T-helper 1 cell treated with Interleukin-12 subunit alpha and Interleukin-12 subunit beta and Interleukin-4 antibody, amounts not matched to agents 30 ng/mL and 1 ng/mL, for 36 hours (primary cell): ENCODE measurements at regions not wholly inside any gene's neighbourhood (a gene's known extent, or its start where the extent isn't known, plus 50 kb on each side); places are given as distances from the start of the nearest gene placed in this dataset.

Experiments
- intact Hi-C: fragments of 100-400 bp; cut with micrococcal nuclease; formaldehyde crosslinking; loops from one replicate; pipeline ENCODE4 v1.15.1; 2024

DNA sequence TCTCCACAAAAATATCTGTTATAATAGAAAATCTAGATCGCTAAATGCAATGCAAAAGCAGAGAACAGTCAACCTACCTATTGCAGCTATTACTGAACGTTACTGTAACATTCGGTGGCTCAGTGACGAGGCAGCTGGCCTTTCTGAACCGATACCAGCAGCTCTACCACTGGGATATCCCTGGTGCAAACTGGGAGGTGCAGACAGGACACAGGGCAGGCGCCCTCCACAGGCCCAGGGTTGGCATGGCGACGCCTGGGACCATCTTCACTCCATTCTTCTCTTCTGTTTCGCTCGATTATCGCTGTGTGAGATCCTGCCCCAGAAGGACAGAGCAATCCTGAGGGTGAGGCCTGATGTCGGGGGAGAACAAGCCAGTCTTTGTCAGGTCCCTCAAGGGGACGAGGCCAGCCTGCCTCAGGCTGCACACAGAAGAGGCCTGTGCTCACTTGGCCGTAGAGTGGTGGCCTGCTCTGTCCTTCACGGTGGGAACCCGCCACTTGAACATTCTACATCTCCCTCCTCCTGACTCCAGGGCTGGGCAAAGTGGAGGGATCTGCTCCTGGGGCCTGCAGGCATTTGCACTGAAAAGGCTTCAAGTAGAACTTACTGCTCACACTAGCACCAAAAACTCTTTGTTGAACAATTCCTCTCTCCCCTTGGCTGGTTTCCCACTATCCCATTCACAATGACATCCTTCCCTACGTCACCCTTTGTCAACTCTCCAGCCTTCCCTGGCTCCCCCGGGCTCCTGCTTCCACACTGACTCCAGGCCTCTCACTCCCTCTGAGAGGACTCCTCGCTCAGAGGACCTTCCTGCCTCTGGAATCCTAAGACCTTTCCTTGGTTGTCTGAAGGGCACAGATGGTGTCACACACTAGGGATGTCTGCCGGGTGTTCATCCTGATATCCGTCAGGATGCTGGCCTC lies 49.7 kb downstream of the CYRIA start:
- intact Hi-C loops, result no loop called here

DNA sequence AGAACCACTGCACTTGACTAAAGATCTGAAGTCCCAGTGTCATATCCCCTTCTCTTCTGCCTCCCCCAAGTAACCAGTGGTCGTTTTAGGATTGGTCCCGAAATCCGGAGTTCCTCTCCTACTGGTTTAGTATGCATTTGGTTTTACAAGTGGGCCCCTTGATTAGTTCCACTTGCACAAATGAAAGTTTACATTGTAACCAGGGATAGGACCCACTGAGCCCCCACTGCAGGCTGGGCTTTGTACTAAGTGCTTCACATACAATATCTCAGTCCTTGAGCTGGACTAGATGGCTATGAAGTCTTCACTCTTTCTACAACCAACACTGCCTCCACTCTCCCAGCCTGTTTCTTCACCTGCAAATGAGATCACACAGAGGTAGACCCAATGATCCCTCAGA lies 50.4 kb downstream of the CYRIA start:
- intact Hi-C loops, result no loop called here

DNA sequence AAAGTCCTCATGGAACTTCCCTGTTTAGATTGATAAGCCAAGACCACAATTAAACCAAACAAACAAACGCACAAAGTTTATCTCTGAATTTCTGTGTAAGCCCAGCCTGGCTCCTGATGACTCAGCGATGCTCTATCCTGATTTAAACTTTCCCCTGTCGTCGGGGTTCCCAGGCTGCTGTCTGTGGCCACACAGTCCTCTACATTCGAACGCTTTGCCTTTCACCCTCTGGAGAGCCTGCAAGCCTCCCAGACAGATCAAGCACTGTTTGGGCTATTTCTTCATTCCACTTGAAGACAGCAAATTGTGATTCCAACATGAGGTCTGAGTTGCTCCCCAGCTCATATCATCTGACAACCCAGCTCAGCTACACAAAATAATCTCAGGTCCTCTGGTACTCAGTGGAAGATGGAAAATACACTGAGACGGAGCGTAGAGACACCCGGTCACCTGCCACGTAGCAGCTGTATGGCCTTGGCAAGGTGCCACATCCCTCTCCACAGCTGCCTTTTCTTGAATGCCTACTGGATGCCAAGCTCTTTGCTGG lies 51.2 kb downstream of the CYRIA start:
- intact Hi-C loops, result no loop called here

DNA sequence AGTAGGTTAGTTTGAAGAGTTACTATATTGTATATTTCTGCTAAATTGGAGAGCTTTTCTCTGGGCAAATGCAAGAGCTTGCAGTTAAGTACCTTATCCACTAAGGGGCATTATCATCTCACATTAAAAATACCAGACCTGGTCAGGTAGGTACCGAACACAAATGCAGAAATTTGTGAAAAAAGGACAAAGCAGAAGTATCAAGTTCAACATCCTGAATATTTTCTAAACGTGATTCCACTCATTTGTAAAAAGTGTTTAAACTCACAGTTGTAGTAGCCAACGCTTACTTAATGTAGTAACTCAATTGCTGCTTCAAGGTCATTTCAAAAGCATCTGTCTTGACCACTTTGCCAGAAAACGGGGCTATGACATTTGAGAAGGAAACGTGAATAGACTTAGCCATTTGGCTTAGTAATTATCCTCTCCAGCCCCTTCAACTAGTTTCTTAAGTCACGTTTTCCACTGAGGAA lies 52.1 kb downstream of the CYRIA start:
- intact Hi-C loops, result loop anchor here (1.0 kb wide), 1 partner anchor 144 kb away; no protein-coding TSS in a partner anchor

DNA sequence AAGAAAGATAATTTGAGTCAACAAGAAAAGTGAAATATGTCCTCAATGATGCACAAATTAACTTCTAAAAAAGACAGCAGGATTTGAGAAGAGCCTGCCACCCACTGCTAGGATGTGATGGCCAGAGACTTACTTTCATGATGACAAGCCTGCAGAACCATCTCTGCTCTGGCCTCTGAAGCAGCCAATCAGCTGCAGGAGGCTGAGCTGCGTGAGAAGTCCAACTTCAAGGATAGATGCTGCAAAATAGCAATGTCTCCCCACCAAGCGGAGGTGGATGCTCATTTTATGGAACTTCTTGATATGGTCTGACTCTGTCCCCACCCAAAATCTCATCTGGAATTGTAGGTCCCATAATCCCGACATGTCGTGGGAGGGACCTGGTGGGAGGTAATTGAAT lies 53.1 kb downstream of the CYRIA start:
- intact Hi-C loops, result no loop called here

DNA sequence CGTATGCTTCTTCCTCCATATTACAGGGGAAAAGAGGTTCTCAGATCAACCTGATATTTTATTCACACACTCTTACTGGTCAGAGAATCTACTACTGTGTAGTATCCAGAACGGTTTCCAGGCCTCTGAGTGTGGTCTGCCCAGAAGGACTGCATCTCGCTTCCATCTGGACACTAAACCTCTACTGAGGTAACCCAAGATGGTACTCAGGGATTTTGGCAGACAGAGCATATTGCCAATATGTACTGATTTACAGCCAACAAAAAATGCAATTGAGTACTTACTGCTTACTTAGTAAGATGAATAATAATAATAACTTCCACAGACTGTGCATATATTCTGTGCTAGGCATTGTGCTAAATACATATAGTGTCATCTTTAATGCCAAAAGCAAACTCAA lies 55.8 kb downstream of the CYRIA start:
- intact Hi-C loops, result loop anchor here (1.0 to 2.0 kb wide), 8 partner anchors 56 to 1143 kb away; partner anchors contain the start of gene SMC6

DNA sequence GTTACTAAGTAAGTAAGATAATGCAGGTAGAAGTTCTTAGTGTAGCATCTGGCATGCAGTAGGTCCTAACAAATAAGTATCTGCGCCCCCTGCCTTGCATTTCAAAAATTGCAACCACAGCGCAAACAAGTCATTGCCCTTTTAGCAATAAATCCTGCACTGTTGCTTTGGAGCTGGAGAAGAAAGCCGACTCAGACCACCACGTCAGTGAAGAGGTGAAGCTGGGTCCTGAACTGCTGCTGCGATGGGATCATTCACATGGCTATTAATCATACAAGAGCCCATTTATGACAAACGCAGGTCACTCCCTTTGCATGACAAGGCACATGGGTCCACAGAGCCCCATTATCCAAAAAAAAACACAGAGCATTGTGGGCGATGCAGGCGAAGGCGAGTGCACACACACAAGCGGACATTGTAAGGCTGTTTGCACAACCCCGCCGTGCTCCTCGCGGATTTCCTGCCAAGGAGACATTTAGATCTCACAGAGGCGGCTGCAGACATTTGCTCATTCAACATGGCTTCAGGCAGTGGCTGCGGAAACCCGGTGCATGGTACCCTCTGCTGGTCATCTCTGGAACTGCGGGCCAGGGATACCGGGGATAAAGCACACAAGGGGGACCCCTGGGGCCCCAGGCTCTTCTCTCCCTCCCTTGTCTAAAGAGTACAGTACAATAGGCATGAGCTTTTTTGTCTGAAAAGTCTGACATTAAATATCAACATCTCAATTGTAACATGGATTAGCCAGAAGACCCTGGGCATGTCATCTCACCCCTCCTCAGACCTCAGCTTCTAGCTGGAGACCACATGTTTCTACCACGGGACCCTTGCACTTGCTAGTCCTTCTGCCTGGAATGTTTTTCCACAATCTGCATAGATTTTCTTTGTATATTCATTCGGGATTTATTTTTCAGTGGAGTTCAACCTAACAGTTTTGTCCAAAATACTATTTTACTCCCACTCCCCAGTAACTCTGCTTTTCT lies 56.7 kb downstream of the CYRIA start:
- intact Hi-C loops, result loop anchor here (1.0 to 2.0 kb wide), 8 partner anchors 56 to 1144 kb away; partner anchors contain the start of gene SMC6

DNA sequence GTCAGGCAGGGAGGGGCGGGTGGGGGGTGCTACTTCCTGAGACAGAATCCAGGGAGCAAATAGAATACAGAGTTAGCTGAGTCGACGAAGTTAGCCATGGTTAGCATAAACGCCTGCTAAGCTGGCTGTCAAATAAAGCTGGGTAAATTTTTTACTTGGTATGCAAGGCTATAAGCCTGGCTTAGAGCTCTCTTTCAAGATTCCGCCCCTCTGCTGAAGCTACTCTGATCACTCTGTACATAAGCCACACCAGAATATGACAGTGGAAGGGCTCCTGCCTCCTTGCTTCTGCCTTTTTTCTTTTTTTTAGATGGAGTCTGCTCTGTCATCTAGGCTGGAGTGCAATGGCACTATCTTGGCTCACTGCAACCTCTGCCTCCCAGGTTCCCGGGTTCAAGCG lies 58.3 kb downstream of the CYRIA start:
- intact Hi-C loops, result no loop called here

DNA sequence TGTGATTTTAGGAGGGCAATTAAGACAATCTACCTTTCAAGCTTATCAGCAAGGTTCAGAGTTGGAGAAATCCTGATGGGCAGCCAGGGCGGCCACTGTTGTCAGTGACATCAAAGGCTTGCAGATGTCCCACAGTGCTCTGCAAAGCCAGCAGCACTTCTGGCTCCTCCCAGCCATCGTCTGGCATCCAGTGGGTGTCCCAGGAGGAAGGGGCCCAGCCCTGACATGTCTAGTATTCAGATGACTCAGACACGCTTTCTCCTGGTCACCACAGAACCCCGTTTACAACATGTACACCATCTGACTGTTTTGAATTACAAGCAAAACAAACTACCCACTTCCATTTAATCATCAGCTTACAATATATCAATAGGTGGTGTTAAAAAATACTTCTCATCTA lies 61.4 kb downstream of the CYRIA start:
- intact Hi-C loops, result no loop called here

DNA sequence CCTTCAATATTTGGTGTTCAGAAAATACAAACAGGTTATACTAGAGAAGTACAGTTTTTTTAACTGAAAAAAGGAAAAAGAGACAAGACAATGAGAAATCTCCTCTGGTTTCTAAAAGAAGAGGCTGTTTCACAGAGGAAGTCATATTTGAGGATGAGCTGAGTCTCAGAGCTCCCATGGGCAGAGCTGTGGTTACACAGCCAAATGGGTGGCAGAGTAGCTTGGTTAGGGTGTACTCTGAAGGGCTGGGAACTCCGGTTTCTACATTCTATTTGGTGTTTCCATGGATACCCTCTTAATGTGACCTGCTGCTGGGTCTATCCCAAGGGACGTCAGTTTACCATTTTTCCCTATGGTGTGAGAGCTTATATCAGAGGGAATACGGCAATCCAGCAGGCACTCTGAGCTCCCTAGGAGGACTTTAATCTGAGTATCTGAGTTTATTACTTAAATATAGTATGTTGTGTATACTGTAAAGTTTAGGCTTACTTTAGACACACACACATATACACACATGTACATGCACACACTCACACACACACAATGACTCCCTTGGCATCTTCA lies 74.2 kb downstream of the CYRIA start:
- intact Hi-C loops, result no loop called here

DNA sequence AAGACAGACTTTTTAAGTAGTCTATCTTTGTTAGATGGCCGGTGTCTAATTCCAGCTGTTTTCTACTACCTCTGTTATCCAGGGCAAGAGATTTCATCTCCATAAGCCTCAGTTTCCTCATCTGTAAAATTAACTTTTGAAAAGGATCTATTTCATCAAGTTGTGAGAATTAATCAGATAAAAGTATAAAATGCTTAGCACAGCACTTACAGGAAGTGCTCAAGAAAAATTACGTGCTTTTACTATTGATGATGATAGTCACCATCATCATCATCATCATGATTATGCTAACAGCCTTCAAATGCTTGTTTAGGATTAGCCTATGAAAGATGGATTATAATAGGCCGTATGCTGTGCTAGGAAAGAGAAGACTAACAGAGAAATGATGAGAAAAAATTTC lies 76.2 kb downstream of the CYRIA start:
- intact Hi-C loops, result no loop called here

DNA sequence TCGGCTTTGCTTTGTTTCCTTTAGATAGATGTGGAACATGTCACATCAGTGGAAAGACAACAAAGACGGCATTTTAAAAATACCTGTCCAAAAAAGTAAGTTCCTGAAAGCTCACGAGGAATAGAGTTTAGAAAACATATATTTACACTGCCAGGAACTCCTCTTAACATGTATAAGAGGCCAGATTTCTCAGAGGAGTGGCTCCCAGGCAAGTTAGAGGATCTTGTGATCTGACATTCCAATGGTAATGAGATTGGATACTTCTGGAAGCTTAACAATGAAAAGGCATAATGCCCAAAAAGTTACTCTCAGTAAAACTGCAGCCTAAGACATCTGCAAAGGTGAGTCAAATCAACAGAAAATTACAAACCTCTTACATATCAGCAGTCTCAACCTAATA lies 77.1 kb downstream of the CYRIA start:
- intact Hi-C loops, result no loop called here

DNA sequence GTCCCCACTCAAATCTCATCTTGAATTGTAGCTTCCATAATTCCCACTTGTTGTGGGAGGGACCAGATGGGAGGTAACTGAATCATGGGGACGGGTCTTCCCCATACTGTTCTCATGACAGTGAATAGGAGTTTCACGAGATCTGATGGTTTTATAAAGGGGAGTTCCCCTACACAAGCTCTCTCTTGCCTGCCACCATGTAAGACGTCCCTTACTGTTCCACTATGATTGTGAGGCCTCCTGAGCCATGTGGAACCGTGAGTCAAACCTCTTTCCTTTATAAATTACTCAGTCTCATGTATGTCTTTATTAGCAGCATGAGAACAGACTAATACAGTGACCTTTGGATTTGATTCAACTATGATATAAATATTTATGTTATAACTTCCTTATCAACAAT lies 78.0 kb downstream of the CYRIA start:
- intact Hi-C loops, result no loop called here

DNA sequence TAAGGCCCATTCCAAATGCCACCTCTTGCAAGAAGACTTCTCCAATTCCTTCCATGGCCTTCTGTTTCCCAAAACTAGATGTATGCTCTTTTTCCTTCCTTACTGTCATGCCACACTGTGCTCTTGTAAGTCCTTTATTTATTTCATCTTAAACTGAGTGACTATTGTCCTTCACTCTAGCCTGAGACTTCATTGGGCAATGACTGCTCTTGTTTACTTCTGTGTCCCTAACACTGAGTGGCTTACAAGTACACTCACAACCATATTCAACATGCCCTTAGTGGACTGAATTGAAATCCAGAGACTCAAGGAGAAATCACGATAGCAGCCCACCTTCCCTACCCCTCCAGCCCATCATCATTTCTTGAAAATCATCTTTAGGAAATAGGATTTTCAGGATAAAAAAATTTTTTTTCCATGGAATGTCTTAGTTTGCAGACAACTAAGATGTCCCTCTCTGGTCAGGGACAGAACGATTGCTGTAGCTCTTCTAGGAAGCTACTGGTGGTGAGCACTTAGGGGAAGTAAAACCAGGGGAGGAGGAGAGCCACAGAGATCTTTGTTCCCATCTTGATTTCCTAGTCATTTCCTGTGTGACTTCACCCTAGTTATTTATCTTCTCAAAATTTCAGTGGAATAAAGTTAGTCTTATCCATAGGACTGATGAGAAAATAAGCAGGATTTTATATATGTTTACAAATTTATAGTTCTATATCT lies 80.7 kb downstream of the CYRIA start:
- intact Hi-C loops, result no loop called here

DNA sequence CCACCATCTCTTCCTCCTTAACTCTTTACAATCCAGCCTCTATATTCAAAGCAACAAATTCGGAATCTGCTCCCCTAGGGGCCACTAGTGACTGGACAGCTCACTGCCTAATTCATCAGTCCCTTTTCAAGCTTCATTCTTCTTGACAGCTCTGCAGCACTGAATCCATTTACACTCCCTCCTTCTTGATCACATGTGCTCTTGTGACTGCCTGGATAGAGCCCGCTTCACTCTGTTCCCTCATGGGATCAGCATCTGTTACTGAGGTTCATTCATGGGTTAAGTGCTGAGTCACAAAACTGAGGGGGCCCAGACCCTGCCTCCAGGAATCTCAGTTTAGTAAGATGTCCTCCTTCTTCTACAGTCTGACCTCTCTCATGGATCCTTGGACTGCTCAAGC lies 81.5 kb downstream of the CYRIA start:
- intact Hi-C loops, result no loop called here

DNA sequence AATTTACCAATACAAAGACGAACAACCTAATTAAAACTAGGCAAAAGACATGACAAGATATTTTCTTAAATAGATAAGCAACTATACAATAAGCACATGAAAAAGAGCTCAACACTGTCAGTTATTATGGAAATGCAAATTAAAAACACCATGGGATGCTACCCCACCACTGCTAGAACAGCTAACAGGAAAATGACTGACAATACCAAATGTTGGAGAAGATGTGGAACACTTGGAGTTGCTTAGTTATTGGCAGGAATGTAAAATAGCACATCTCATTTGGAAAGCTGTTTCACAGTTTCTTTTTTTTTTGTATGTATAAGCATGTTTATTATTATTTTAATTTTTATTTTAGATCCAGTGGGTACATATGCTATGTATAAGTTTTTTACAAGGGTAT lies 84.4 kb downstream of the CYRIA start:
- intact Hi-C loops, result no loop called here

DNA sequence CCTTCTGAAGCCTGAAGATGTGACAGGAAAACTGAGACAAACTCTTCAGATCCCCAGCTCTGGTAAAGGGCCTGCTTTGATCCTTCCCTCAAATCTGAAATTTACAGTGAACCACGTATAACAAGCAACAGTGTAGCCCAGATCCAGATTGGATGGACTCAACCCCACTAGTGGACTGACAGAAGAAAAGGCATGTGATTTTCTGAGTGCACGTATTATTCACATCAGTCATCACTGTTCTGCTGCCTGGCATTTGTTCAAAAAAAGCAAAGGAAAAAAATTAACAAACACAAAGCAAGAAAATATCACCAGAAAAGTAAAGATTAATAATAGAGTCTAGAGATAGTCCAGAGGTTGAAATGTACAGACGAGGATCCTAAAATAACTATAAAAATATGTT lies 87.6 kb downstream of the CYRIA start:
- intact Hi-C loops, result no loop called here

DNA sequence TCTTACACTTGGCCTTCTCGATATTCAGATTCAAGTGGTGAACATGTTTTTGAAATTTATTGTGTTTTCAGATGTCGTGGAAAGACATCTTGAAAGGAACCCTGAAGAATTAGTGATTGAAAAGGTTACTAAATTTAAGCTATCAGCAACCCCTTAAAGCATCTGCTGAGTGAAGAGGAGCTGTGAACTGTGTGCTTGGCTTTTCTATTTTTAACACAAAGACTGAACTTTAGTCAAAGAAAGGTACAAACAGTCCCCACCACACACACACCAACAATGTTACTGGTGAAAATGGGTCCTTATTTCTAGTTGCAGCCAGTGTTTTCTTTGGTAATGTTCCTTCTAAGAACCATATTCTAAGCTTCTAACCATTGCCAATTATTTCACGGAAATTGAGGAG lies 95.1 kb downstream of the CYRIA start:
- intact Hi-C loops, result no loop called here

DNA sequence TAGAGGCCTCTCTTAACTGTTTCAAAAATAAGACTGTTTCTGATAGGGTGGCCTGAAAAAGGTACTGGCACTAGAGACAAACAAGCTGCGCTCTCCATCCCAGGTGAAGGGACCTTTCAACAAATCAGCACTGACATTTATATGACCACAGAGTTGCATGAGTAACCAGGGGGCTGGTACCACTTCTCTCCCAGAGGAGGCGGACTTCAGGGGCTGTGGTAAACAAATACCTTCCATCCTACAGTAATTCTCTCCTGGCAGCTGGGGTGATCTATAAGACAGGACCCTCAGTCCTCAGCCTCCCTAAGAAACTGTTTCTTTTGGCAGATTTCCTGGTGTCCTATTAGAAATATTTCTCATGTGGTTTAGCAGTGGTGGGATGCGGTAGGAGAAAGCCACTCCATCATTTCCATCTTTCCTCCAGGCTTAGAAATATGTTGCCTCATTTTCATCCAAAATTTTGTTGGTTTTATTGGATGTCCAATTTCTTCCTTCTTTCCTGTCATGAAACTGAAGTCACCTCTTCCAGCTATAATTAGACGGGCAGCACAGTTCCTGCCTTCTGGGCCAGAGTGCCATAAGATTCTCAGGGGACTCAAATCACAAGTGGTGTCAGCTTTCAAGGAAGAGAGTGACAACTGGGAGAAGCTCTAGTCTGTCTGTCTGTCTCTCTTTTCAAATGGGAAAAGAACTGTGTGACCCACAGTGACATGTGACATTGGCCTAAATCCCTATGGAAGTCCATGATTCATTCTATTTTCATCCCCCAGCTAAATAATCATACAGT lies 96.4 kb downstream of the CYRIA start:
- intact Hi-C loops, result no loop called here

DNA sequence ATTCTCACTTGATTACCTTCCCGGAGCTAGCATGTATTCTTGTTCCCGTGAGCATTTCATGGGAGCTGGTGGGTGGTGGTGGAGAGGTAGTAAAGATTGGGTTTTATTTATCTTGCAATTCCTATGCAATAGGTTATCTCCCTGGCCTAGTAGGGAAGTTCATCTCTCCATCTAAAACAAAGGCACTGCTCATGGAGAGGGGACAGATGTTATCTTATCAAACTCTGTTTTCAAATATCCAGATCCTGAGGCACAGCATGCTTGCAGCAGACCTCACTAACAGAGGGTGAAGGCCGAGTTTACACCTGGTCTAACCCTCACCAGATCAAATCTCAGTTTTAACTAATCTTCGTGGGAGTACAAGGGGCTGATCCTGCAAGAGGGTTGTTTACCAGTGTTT lies 98.9 kb downstream of the CYRIA start:
- intact Hi-C loops, result no loop called here
